ENCODE measurements at regions not wholly inside any gene's neighbourhood (a gene's known extent, or its start where the extent isn't known, plus 50 kb on each side); places are given as distances from the start of the nearest gene placed in this dataset.
"Not testable (repeated sequence)": the region's sequence is repeated elsewhere in the genome, so short reads cannot be mapped to it uniquely, and the experiment has no call there.

DNA sequence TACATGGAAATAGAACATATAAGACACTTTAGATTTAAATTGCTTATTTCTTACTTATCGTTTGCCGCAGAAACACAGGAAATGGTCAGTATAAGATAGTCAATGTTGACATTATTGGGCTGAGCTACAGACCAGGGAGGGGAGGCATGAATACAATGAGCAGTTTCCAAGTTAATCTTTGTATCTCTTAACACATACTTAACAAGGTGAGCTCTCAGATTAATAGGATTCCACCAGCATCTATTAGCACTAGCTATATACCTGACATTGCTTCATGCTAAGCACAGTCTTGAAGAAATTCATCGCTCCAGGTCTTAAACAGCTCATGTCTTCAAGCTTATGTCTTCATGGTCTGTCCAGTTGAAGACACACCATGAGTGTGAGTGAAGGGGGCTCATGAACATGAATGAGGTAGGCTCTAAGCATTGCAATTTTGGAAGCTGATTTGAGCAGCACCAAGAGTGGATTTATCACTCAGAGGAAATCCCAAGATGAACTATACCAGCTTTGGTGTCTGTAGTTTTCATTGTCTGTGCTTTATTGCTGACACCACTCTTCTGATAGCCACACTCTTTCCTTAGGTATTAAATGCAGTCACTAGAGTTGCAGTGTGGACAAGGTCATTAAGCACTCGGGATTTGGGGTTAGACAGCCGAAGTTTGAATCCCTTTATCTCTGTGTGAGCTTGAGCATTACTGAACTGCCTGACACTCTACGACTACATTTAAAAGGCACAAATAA is 359.3 kb upstream of the EPHA4 start:
- in situ Hi-C loops (cut with MboI; ENCODE audit: low sequenced_read_pairs), result no loop called here

GRCh38 chr2:221929259-221929658 is 357.2 kb upstream of the EPHA4 start:
- in situ Hi-C loops (cut with MboI; ENCODE audit: low sequenced_read_pairs), result no loop called here

DNA sequence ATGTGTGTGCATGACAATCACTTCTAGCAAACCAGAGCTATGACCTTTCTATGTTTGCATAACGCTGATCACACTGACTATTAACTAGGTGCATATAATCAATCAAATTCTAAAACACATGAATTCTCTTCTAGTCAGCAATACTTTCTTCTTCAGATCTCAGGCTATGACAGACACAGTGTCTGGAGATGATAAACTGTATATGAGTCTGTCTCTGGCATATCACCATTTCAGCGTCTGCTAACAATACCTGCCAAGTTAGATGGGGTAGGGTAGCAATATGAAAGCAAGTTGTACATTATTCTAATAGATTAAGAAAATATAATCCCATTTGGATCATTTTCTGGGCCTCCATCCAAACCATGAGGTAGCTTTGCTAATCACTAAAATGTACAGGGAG is 354.2 kb upstream of the EPHA4 start:
- in situ Hi-C loops (cut with MboI; ENCODE audit: low sequenced_read_pairs), result no loop called here

DNA sequence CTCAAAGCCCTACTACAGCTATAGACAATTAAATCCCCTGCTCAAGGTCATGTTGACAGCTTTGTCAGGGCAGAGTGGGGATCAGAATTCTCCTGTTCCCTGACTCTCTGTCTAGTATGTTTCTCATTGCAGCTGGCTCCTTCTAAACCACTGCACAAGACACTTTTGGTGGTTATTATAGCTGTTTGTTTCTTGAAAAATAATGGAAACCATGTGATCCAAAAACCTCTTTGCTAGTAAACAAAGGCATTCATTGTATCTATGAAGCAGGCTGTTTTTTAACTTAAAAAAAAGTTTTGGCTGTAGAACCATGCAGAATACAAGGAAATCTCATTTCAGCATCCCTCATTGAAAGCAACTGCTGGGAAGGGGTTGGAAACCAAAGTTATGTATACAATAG is 352.5 kb upstream of the EPHA4 start:
- in situ Hi-C loops (cut with MboI; ENCODE audit: low sequenced_read_pairs), result no loop called here

GRCh38 chr2:221915926-221916325 is 343.8 kb upstream of the EPHA4 start:
- in situ Hi-C loops (cut with MboI; ENCODE audit: low sequenced_read_pairs), result no loop called here

DNA sequence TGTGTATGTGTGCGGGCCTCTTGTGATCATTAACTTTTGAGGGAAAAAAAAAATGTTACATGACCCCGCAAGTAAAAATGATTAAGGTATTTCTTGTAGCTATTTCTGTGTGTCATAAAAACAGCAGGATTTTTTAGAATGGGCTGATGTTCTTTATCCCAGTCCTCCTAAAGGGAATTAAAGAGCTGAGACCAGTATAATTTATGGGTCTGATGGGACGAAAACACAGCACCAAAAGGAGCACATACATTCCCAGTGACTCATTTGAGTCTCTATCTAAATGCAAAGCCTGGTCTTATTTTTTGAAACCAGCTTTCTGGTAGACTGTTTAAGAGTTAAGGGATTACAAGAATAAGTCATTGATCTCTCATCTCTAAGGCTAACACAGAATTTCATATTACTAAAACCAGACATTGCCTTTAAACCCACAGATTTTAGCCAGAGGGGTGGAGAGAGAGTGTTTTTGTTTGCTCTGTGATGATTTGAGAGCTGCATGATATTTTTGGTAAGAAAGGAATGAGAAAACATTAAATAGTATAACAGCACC is 342.3 kb upstream of the EPHA4 start:
- in situ Hi-C loops (cut with MboI; ENCODE audit: low sequenced_read_pairs), result no loop called here

- in situ Hi-C loops (cut with MboI; ENCODE audit: low sequenced_read_pairs), result no loop called here
These were observed 339.8 kb upstream of the EPHA4 start for GRCh38 chr2:221911890-221912289.

GRCh38 chr2:221911321-221911720 is 339.2 kb upstream of the EPHA4 start:
- in situ Hi-C loops (cut with MboI; ENCODE audit: low sequenced_read_pairs), result no loop called here

GRCh38 chr2:221908518-221908917 is 336.4 kb upstream of the EPHA4 start:
- in situ Hi-C loops (cut with MboI; ENCODE audit: low sequenced_read_pairs), result no loop called here

- in situ Hi-C loops (cut with MboI; ENCODE audit: low sequenced_read_pairs), result no loop called here
These were observed 325.6 kb upstream of the EPHA4 start for GRCh38 chr2:221897718-221898117.

GRCh38 chr2:221896505-221897151 is 324.5 kb upstream of the EPHA4 start:
- in situ Hi-C loops (cut with MboI; ENCODE audit: low sequenced_read_pairs), result no loop called here

GRCh38 chr2:221895366-221896121 is 323.4 kb upstream of the EPHA4 start:
- in situ Hi-C loops (cut with MboI; ENCODE audit: low sequenced_read_pairs), result no loop called here

- in situ Hi-C loops (cut with MboI; ENCODE audit: low sequenced_read_pairs), result no loop called here
These were observed 321.4 kb upstream of the EPHA4 start for GRCh38 chr2:221893501-221893900.

DNA sequence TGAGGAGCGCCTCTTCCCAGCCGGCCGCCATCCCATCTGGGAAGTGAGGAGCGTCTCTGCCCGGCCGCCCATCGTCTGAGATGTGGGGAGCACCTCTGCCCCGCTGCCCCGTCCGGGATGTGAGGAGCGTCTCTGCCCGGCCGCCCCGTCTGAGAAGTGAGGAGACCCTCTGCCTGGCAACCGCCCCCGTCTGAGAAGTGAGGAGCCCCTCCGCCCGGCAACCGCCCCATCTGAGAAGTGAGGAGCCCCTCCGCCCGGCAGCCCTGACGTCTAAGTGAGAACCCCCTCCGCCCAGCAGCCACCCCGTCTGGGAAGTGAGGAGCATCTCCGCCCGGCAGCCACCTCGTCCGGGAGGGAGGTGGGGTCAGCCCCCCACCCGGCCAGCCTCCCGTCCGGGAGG is 319.9 kb upstream of the EPHA4 start:
- in situ Hi-C loops (cut with MboI; ENCODE audit: low sequenced_read_pairs), result not testable (repeated sequence)

- in situ Hi-C loops (cut with MboI; ENCODE audit: low sequenced_read_pairs), result no loop called here
These were observed 311.9 kb upstream of the EPHA4 start for GRCh38 chr2:221883976-221884375.

DNA sequence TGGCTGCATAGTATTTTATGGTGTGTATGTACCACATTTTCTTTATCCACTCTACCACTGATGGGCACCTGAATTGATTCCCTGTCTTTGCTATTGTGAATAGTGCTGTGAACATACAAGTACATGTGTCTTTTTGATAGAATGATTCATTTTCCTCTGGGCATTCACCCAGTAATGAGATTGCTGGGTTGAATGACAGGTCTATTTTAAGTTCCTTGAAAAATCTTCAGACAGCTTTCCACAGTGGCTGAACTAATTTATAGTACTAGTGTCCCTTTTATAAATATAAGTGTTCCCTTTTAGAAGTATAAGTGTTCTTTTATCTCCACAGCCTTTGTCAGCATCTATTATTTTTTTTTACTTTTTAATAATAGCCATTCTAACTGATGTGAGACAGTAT is 303.9 kb upstream of the EPHA4 start:
- in situ Hi-C loops (cut with MboI; ENCODE audit: low sequenced_read_pairs), result no loop called here

DNA sequence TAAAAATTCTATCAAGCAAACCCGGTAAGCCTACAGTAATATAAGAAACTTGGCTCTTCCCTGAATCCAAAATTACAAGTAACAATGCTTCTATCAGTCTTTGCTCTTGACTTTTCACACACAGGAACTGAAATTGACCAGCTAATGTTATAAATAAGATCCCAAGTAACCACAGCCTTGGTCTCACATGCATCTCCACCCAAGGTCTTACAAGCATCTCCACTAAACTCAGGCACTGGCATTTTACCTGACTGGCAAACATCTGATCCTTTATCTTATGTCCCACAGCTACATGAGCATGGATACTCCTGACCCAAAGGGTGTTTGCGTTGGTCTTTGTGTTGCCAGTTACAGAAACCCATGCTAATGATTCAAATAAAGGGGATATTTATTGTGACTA is 302.3 kb upstream of the EPHA4 start:
- in situ Hi-C loops (cut with MboI; ENCODE audit: low sequenced_read_pairs), result no loop called here

- in situ Hi-C loops (cut with MboI; ENCODE audit: low sequenced_read_pairs), result no loop called here
These were observed 285.6 kb upstream of the EPHA4 start for GRCh38 chr2:221857719-221858118.

GRCh38 chr2:221853297-221853696 is 281.2 kb upstream of the EPHA4 start:
- in situ Hi-C loops (cut with MboI; ENCODE audit: low sequenced_read_pairs), result no loop called here

DNA sequence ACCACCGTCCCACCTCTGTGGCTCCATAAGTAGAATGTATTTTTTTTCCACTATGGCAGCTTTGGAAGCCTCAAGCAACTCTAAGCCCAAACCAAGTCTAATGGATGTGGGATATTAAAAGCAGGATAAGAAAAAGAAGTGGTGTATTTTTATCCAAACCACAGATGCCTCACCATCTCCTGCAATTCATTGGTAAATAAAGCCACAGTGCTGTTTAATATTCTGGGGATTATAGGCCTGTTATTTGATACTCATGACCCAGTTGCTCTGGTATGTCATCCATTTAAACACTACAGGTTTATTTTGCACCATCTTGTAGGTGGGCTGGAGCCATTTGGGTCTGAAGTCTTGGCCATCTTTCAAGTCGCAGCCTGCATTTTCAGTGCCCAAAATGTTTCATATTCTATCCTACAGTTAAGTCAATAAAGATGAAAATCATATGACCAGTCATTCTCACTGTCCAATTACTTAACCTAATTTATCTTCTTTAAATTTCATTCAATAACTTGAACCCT is 279.5 kb upstream of the EPHA4 start:
- in situ Hi-C loops (cut with MboI; ENCODE audit: low sequenced_read_pairs), result no loop called here

GRCh38 chr2:221850076-221850475 is 278.0 kb upstream of the EPHA4 start:
- in situ Hi-C loops (cut with MboI; ENCODE audit: low sequenced_read_pairs), result no loop called here
